NT2/D1 (cell line): ENCODE measurements at regions not wholly inside any gene's neighbourhood (a gene's known extent, or its start where the extent isn't known, plus 50 kb on each side); places are given as distances from the start of the nearest gene placed in this dataset.

ENCODE experiments used
- SUZ12 ChIP-seq: IDR thresholded peaks from 2 replicates; pipeline ENCODE4 v1.6.1; 2011; ENCODE audit not compliant: insufficient read length, insufficient read depth; ENCODE audit errors: extremely low read depth
- YY1 ChIP-seq: IDR thresholded peaks from 2 replicates; pipeline ENCODE4 v1.6.1; 2011; ENCODE audit not compliant: insufficient read length, insufficient read depth
- ZNF274 ChIP-seq: IDR thresholded peaks from 2 replicates; pipeline ENCODE4 v1.6.1; 2011; ENCODE audit warnings: mild to moderate bottlenecking, low read depth, low read length

DNA sequence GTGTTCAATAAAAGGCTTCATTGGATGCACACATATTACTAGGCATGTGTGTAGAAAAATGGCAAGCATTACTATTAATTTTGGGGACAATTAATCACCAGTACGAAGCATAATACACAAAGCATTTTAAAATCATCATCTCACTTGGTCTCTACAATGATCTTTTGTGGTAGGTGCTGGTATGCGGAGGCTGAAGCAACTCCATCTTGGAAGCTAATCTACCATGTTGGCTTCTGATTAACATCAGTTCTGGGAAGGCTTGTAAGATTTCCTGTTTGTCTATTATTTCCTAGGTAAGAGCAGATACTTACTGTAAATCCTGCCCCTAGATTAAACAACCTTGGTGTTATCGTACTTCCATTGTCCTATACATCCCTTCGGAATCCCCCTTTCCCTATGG lies 121.7 kb upstream of the RUNX1 start:
- TF ChIP-seq YY1 (no peak), ZNF274 (no peak), SUZ12 (no peak)
